ENCODE measurements at regions not wholly inside any gene's neighbourhood (a gene's known extent, or its start where the extent isn't known, plus 50 kb on each side); places are given as distances from the start of the nearest gene placed in this dataset.

GRCh38 chr10:131584287-131584686 is 272.8 kb upstream of the TCERG1L start:
- TF ChIP-seq CTCF (IDR thresholded peaks at IDR 0.05) (no peak), POLR2A (IDR thresholded peaks at IDR 0.05) (no peak)

Data from Peyer's patch (tissue), 4 donors.